ENCODE measurements at regions not wholly inside any gene's neighbourhood (a gene's known extent, or its start where the extent isn't known, plus 50 kb on each side); places are given as distances from the start of the nearest gene placed in this dataset.

GRCh38 chr10:2990764-2991163 lies 76.6 kb upstream of the PFKP start:
- no peak overlapping the region for H3K27ac ChIP-seq
- TF ChIP-seq ZFX (IDR thresholded peaks at IDR 0.05) = no peak
- no peak for TF ChIP-seq CTCF (conservative IDR thresholded peaks at IDR 0.05)

GRCh38 chr10:2989292-2989947 lies 77.9 kb upstream of the PFKP start:
- TF ChIP-seq CTCF (conservative IDR thresholded peaks at IDR 0.05) (no peak), ZFX (IDR thresholded peaks at IDR 0.05) (no peak)
- no peak overlapping the region for H3K27ac ChIP-seq

GRCh38 chr10:2987185-2987768 lies 80.1 kb upstream of the PFKP start:
- TF ChIP-seq ZFX (IDR thresholded peaks at IDR 0.05) (no peak), CTCF (conservative IDR thresholded peaks at IDR 0.05) (no peak)
- H3K27ac ChIP-seq = peak overlapping the region; percentile 90

- TF ChIP-seq CTCF (conservative IDR thresholded peaks at IDR 0.05) = no peak
- no peak for TF ChIP-seq ZFX (IDR thresholded peaks at IDR 0.05)
- H3K27ac ChIP-seq = peak overlapping the region; percentile 90
Observed at GRCh38 chr10:2986391-2986801, 81.0 kb upstream of the PFKP start.

- TF ChIP-seq CTCF (conservative IDR thresholded peaks at IDR 0.05) (no peak), ZFX (IDR thresholded peaks at IDR 0.05) (no peak)
- H3K27ac ChIP-seq = peak overlapping the region; percentile 90
Observed at GRCh38 chr10:2985729-2986232, 81.6 kb upstream of the PFKP start.

- H3K27ac ChIP-seq = peak overlapping the region; percentile 90; the same call in 1 of the 2 replicates
- TF ChIP-seq CTCF (conservative IDR thresholded peaks at IDR 0.05) (no peak), ZFX (IDR thresholded peaks at IDR 0.05) (no peak)
Observed at GRCh38 chr10:2984682-2985081, 82.7 kb upstream of the PFKP start.

GRCh38 chr10:2982146-2982545 lies 85.2 kb upstream of the PFKP start:
- TF ChIP-seq CTCF (conservative IDR thresholded peaks at IDR 0.05) = no peak
- TF ChIP-seq ZFX (IDR thresholded peaks at IDR 0.05) = no peak
- no peak overlapping the region for H3K27ac ChIP-seq

All from C4-2B (cell line).